ENCODE measurements at regions not wholly inside any gene's neighbourhood (a gene's known extent, or its start where the extent isn't known, plus 50 kb on each side); places are given as distances from the start of the nearest gene placed in this dataset.

DNA sequence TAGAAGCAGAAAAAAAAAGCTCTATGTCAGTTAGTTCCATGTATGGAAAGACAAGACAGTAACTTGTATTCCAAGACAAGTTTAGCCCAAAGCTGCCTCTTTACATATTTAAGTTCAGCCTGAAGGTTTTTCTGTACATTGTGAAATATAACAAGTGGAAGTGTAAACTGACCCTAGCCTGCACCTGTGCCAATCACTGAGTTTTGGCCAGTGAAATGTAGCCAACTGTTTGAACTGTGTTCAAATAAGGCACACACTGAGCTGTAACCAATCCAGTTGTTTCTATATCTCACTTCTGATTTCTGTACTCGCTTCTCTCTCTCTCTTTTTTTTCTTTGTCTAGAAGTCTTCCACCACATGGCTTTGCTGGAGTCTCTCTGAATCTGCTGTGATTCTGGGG lies 1227.1 kb downstream of the NCAM2 start:
- Mint-ChIP-seq H3K9me3 (ENCODE audit: unreplicated experiment) (no peaks in the 10 kb centered on the region), H3K4me3 (ENCODE audit: unreplicated experiment) (no peak overlapping the region), H3K27ac (ENCODE audit: unreplicated experiment) (no peak overlapping the region), H3K4me1 (ENCODE audit: low read depth, unreplicated experiment) (peaks cover 3% of the 10 kb centered on the region), H3K27me3 (ENCODE audit: low read depth, unreplicated experiment) (no peaks in the 10 kb centered on the region), H3K36me3 (ENCODE audit: low read depth, unreplicated experiment) (no peaks in the 10 kb centered on the region)
- no peak overlapping the region for H3K4me2 ChIP-seq (ENCODE audit: low read length)
- TF ChIP-seq, protein P1, sequence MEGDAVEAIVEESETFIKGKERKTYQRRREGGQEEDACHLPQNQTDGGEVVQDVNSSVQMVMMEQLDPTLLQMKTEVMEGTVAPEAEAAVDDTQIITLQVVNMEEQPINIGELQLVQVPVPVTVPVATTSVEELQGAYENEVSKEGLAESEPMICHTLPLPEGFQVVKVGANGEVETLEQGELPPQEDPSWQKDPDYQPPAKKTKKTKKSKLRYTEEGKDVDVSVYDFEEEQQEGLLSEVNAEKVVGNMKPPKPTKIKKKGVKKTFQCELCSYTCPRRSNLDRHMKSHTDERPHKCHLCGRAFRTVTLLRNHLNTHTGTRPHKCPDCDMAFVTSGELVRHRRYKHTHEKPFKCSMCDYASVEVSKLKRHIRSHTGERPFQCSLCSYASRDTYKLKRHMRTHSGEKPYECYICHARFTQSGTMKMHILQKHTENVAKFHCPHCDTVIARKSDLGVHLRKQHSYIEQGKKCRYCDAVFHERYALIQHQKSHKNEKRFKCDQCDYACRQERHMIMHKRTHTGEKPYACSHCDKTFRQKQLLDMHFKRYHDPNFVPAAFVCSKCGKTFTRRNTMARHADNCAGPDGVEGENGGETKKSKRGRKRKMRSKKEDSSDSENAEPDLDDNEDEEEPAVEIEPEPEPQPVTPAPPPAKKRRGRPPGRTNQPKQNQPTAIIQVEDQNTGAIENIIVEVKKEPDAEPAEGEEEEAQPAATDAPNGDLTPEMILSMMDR (IDR thresholded peaks at IDR 0.05; ENCODE audit: insufficient read depth, low read depth, low read length) = no peak
- no peak for TF ChIP-seq EZH2 (IDR thresholded peaks at IDR 0.05; ENCODE audit: insufficient read depth, low read length)
- no peak overlapping the region for H3K27ac ChIP-seq (ENCODE audit: low read depth, low read length)
- no peak for DNase-seq (ENCODE audit: low read depth)
- no peaks in the 10 kb centered on the region for H4K20me1 ChIP-seq (ENCODE audit: insufficient read depth, low read length)
- no peaks in the 10 kb centered on the region for H3K79me2 ChIP-seq (ENCODE audit: insufficient read depth, low read length)
- no peak overlapping the region for H2AFZ ChIP-seq (ENCODE audit: low read depth, low read length)
- FAIRE-seq = no peak
- H3K4me3 ChIP-seq (ENCODE audit: insufficient read depth, low read depth, low read length) = no peak overlapping the region
- H3K4me1 ChIP-seq (ENCODE audit: insufficient read depth, low read length) = no peaks in the 10 kb centered on the region
- H3K36me3 ChIP-seq (ENCODE audit: insufficient read depth, low read length) = no peaks in the 10 kb centered on the region
- no peak overlapping the region for H3K9ac ChIP-seq (ENCODE audit: low read length)
- no peaks in the 10 kb centered on the region for H3K27me3 ChIP-seq (ENCODE audit: insufficient read depth, low read length)
- H3K9me3 ChIP-seq (ENCODE audit: insufficient read depth, low read depth, low read length) = no peaks in the 10 kb centered on the region

DNA sequence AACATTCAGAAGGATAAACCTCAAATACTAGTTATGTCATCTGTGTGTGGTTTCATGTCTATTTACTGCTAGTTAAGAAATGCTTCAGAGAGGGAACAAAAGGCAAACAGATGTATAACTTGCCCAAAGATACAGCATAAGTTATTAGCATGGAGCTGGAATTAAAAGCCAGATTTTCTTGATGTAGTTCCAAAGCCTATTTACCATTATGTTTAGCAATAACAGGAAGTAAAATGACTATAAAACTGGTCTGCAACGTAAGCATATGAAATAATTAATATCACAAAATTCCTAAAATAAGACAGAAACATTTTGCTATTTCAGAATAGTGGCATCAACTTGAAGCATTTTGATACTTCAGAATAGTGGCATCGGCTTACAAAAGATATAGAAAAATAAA lies 1232.8 kb downstream of the NCAM2 start:
- Mint-ChIP-seq H3K9me3 (ENCODE audit: unreplicated experiment) (no peaks in the 10 kb centered on the region), H3K4me1 (ENCODE audit: low read depth, unreplicated experiment) (peaks cover under 1% of the 10 kb centered on the region), H3K4me3 (ENCODE audit: unreplicated experiment) (no peak overlapping the region)

More for the DNA sequence above, 1232.8 kb downstream of the NCAM2 start:
- Mint-ChIP-seq H3K27ac (ENCODE audit: unreplicated experiment) (no peak overlapping the region), H3K27me3 (ENCODE audit: low read depth, unreplicated experiment) (no peaks in the 10 kb centered on the region), H3K36me3 (ENCODE audit: low read depth, unreplicated experiment) (no peaks in the 10 kb centered on the region)
- Histone ChIP-seq H3K27ac (ENCODE audit: low read depth, low read length) (no peak overlapping the region), H3K79me2 (ENCODE audit: insufficient read depth, low read length) (no peaks in the 10 kb centered on the region), H4K20me1 (ENCODE audit: insufficient read depth, low read length) (no peaks in the 10 kb centered on the region), H3K9me3 (ENCODE audit: insufficient read depth, low read depth, low read length) (peaks cover 8% of the 10 kb centered on the region), H2AFZ (ENCODE audit: low read depth, low read length) (no peak overlapping the region), H3K27me3 (ENCODE audit: insufficient read depth, low read length) (no peaks in the 10 kb centered on the region), H3K36me3 (ENCODE audit: insufficient read depth, low read length) (no peaks in the 10 kb centered on the region), H3K4me3 (ENCODE audit: insufficient read depth, low read depth, low read length) (no peak overlapping the region), H3K4me2 (ENCODE audit: low read length) (no peak overlapping the region), H3K9ac (ENCODE audit: low read length) (no peak overlapping the region), H3K4me1 (ENCODE audit: insufficient read depth, low read length) (no peaks in the 10 kb centered on the region)
- DNase-seq (ENCODE audit: low read depth) (no peak), FAIRE-seq (no peak)
- TF ChIP-seq, protein P1 (IDR thresholded peaks at IDR 0.05; ENCODE audit: insufficient read depth, low read depth, low read length) = no peak
- no peak for TF ChIP-seq EZH2 (IDR thresholded peaks at IDR 0.05; ENCODE audit: insufficient read depth, low read length)

All from astrocyte (in vitro differentiated cells and primary cell).